GM12878 (cell line): ENCODE measurements at regions not wholly inside any gene's neighbourhood (a gene's known extent, or its start where the extent isn't known, plus 50 kb on each side); places are given as distances from the start of the nearest gene placed in this dataset.

Experiments
- ATAC-seq: fragments of 200-7000 bp; cut with Tn5 transposase; 3 replicates; pipeline ENCODE4 v1.9.1; 2020; ENCODE audit warnings: mild to moderate bottlenecking, moderate library complexity
- BruUV-seq: library from RNA; stranded (reverse); fragments of 400-500 nt; replicated peaks from 2 replicates; lab custom pipeline; 2021; lab: Mats Ljungman, UMichigan
- CTCF ChIA-PET: fragments of 300-600 bp; sonication (Branson Sonifier 250); formaldehyde crosslinking; extraction: SDS; loops from one replicate; lab custom pipeline; 2021; ENCODE audit warnings: inconsistent platforms; lab: Yijun Ruan, JAX
- POLR2A ChIA-PET: fragments of 350-600 bp; formaldehyde crosslinking; extraction: SDS; loops from one replicate; lab custom pipeline; 2021; ENCODE audit warnings: inconsistent platforms; lab: Charles Lee
- RAD21 ChIA-PET: fragments of 300-600 bp; sonication (Branson Sonifier 250); formaldehyde crosslinking; loops from one replicate; lab custom pipeline; 2023; ENCODE audit warnings: antibody characterized with exemption; ENCODE audit not compliant: unreplicated experiment; lab: Charles Lee
- SMC1A ChIA-PET: fragments of 300-600 bp; sonication (Branson Sonifier 250); formaldehyde crosslinking; loops from one replicate; lab custom pipeline; 2023; ENCODE audit not compliant: unreplicated experiment, uncharacterized antibody; lab: Charles Lee
- DNase-seq: peaks from one replicate; pipeline ENCODE4 v3.0.0-alpha.2; 2011; ENCODE audit warnings: low read depth, low spot score
- FAIRE-seq: peaks from 3 replicates; lab custom pipeline; 2011; peaks lifted over from hg19 to GRCh38; lab: Jason Lieb, UNC
- H2AFZ ChIP-seq: 2 replicates; pipeline ENCODE4 v1.6.0; 2011; ENCODE audit warnings: low read depth, low read length, control low read depth; ENCODE audit not compliant: control insufficient read depth
- H3K27ac ChIP-seq: 2 replicates; pipeline ENCODE4 v1.5.1; 2011; ENCODE audit warnings: control low read depth; ENCODE audit not compliant: control insufficient read depth, insufficient read depth
- H3K27me3 ChIP-seq, 2 experiments: replicated peaks in 1 of 2; 2 replicates each; pipeline versions ENCODE4 v1.6.0 to v1.6.1; 2011; ENCODE audit warnings: low read length in 1 of 2; ENCODE audit not compliant: control insufficient read depth in 2 of 2, insufficient read depth in 2 of 2
- H3K36me3 ChIP-seq, 2 experiments: 2 replicates each; pipeline ENCODE4 v1.5.1; 2011; ENCODE audit warnings: low read length in 1 of 2; ENCODE audit not compliant: control insufficient read depth in 2 of 2, insufficient read depth in 2 of 2
- H3K4me1 ChIP-seq: 2 replicates; pipeline ENCODE4 v1.6.1; 2011; ENCODE audit warnings: mild to moderate bottlenecking, low read length, moderate library complexity, mixed read lengths; ENCODE audit not compliant: control insufficient read depth, insufficient read depth
- H3K4me2 ChIP-seq: 2 replicates; pipeline ENCODE4 v1.6.0; 2011; ENCODE audit warnings: control low read depth; ENCODE audit not compliant: control insufficient read depth, insufficient read depth
- H3K4me3 ChIP-seq: fragments of 200-600 bp; sonication (generic); 2 replicates; pipeline ENCODE4 v1.5.1; 2016
- H3K79me2 ChIP-seq: 2 replicates; pipeline ENCODE4 v1.6.0; 2011; ENCODE audit warnings: low read length; ENCODE audit not compliant: control insufficient read depth, insufficient read depth
- H3K9ac ChIP-seq: 2 replicates; pipeline ENCODE4 v1.8.0; 2011; ENCODE audit warnings: low read length, control low read depth, mixed read lengths; ENCODE audit not compliant: control insufficient read depth, insufficient read depth
- H3K9me3 ChIP-seq: replicated peaks from 3 replicates; pipeline ENCODE4 v1.5.1; 2011; ENCODE audit warnings: mild to moderate bottlenecking, low read length; ENCODE audit not compliant: control insufficient read depth, insufficient read depth
- H4K20me1 ChIP-seq: 2 replicates; pipeline ENCODE4 v1.6.0; 2011; ENCODE audit not compliant: control insufficient read depth, insufficient read depth
- ATF7 ChIP-seq: fragments of 450-650 bp; IDR thresholded peaks from 2 replicates; pipeline ENCODE4 v1.6.1; 2016; ENCODE audit warnings: low read depth, mild to moderate bottlenecking
- FOXM1 ChIP-seq: IDR thresholded peaks from 2 replicates; pipeline ENCODE4 v1.6.1; 2012; ENCODE audit warnings: low read depth, mild to moderate bottlenecking, inconsistent platforms, low read length, moderate library complexity
- HDGF ChIP-seq: fragments of 450-650 bp; IDR thresholded peaks from 2 replicates; pipeline ENCODE4 v1.6.1; 2016; ENCODE audit warnings: antibody characterized with exemption
- MEF2A ChIP-seq: IDR thresholded peaks from 2 replicates; pipeline ENCODE4 v1.6.1; 2011; ENCODE audit warnings: low read depth, mild to moderate bottlenecking, low read length, moderate library complexity; ENCODE audit not compliant: insufficient read depth
- NFYB ChIP-seq: IDR thresholded peaks from 2 replicates; pipeline ENCODE4 v1.6.1; 2011; ENCODE audit warnings: low read depth, mild to moderate bottlenecking, low read length, improper control_type of control experiment, moderate library complexity; ENCODE audit not compliant: insufficient read depth
- RUNX3 ChIP-seq: IDR thresholded peaks from 2 replicates; pipeline ENCODE4 v1.6.1; 2012; ENCODE audit warnings: low read length, inconsistent platforms
- TARDBP ChIP-seq: IDR thresholded peaks from 2 replicates; pipeline ENCODE4 v1.6.1; 2016; ENCODE audit warnings: borderline replicate concordance
- TBL1XR1 ChIP-seq: IDR thresholded peaks from 2 replicates; pipeline ENCODE4 v1.6.1; 2012; ENCODE audit warnings: low read depth, low read length, improper control_type of control experiment
- WGBS: methylation state at CpG from one replicate; pipeline ENCODE4 v1.1.6; 2016; ENCODE audit warnings: low lambda C conversion rate; ENCODE audit not compliant: insufficient replicate concordance, insufficient coverage; ENCODE audit errors: missing lambda C conversion rate; 5-methylcytosine and 5-hydroxymethylcytosine counted together
- in situ Hi-C: fragments of 300-500 bp; cut with MboI; formaldehyde crosslinking; loops from 9 replicates; pipeline ENCODE4 v1.14.3; 2018; ENCODE audit warnings: mixed read lengths
- intact Hi-C: fragments of 100-400 bp; cut with micrococcal nuclease; formaldehyde crosslinking; loops from one replicate; pipeline ENCODE4 v1.14.2; 2022; ENCODE audit not compliant: unreplicated experiment
- TF ChIP-seq, protein P1 (sequence below): IDR thresholded peaks from 2 replicates; pipeline ENCODE4 v1.6.1; 2011; ENCODE audit warnings: borderline replicate concordance, low read depth, mild to moderate bottlenecking, moderate library complexity, mixed read lengths, low read length; ENCODE audit not compliant: insufficient read depth; ENCODE audit errors: extremely low read length
- TF ChIP-seq, protein P2 (sequence below): fragments of 450-650 bp; IDR thresholded peaks from 2 replicates; pipeline ENCODE4 v1.6.1; 2016; ENCODE audit warnings: mild to moderate bottlenecking, moderate library complexity, borderline replicate concordance
- TF ChIP-seq, protein P3 (sequence below): fragments of 450-650 bp; IDR thresholded peaks from 2 replicates; pipeline ENCODE4 v1.6.1; 2018; ENCODE audit warnings: borderline replicate concordance, mild to moderate bottlenecking; ENCODE audit not compliant: partially characterized antibody

DNA sequence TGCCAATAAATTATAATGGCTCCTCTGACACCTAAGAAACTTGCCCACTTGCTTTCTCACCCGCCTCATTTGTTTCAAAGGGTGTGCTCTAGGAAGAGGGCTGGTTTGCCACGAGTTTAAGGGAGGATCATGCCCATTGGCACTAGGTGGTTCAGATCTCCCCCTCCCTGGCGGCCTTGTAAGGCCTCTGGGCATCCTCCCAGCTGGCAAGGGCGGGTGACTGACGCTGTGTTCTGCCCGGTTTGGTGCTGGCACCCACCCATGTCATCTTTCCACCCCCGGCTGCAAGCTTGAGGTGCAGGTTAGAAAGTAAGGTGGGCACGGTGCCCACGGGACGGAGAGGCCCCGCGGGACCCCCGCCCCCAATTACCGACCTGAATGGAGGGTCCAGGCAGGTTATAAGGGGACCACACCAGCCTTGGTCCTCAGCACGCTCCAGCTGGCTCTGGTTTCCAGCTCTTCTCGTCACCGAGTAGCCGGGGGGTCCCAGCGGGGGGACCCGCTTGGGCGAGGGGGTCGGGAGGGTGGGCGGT lies 90.4 kb downstream of the PTPRS start:
- ATAC-seq: no peak
- Histone ChIP-seq H3K4me1 (no peaks in the 10 kb centered on the region), H2AFZ (no peak overlapping the region), H4K20me1 (no peaks in the 10 kb centered on the region), H3K9ac (no peak overlapping the region), H3K4me3 (no peak overlapping the region), H3K4me2 (no peak overlapping the region), H3K79me2 (no peaks in the 10 kb centered on the region), H3K9me3 (peaks cover 4% of the 10 kb centered on the region; the same call in 1 of the 3 replicates), H3K36me3 (no peaks in the 10 kb centered on the region), H3K27ac (no peak overlapping the region), H3K27me3 (no peaks in the 10 kb centered on the region)
- FAIRE-seq: no peak
- RAD21 ChIA-PET: interaction anchor here (0.6 kb wide), 1 partner anchor 330 kb away, joined by 3 read pairs; no protein-coding TSS in a partner anchor
- no peak for DNase-seq
- intact Hi-C loops: no loop called here
- CTCF ChIA-PET: no interaction called here
- POLR2A ChIA-PET: interaction anchor here (0.6 kb wide), 1 partner anchor 17 kb away, joined by 4 read pairs; no protein-coding TSS in a partner anchor
- no TSS peak for BruUV-seq
- in situ Hi-C loops: no loop called here
- SMC1A ChIA-PET: no interaction called here
- WGBS: 53% methylated on average over 22 of the region's 23 CpGs
- TF ChIP-seq NFYB (no peak), MEF2A (no peak), HDGF (no peak), ATF7 (no peak), TARDBP (no peak), RUNX3 (no peak), TBL1XR1 (no peak), FOXM1 (no peak)
- TF ChIP-seq, protein P1, sequence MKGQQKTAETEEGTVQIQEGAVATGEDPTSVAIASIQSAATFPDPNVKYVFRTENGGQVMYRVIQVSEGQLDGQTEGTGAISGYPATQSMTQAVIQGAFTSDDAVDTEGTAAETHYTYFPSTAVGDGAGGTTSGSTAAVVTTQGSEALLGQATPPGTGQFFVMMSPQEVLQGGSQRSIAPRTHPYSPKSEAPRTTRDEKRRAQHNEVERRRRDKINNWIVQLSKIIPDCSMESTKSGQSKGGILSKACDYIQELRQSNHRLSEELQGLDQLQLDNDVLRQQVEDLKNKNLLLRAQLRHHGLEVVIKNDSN: no peak
- TF ChIP-seq, protein P2, sequence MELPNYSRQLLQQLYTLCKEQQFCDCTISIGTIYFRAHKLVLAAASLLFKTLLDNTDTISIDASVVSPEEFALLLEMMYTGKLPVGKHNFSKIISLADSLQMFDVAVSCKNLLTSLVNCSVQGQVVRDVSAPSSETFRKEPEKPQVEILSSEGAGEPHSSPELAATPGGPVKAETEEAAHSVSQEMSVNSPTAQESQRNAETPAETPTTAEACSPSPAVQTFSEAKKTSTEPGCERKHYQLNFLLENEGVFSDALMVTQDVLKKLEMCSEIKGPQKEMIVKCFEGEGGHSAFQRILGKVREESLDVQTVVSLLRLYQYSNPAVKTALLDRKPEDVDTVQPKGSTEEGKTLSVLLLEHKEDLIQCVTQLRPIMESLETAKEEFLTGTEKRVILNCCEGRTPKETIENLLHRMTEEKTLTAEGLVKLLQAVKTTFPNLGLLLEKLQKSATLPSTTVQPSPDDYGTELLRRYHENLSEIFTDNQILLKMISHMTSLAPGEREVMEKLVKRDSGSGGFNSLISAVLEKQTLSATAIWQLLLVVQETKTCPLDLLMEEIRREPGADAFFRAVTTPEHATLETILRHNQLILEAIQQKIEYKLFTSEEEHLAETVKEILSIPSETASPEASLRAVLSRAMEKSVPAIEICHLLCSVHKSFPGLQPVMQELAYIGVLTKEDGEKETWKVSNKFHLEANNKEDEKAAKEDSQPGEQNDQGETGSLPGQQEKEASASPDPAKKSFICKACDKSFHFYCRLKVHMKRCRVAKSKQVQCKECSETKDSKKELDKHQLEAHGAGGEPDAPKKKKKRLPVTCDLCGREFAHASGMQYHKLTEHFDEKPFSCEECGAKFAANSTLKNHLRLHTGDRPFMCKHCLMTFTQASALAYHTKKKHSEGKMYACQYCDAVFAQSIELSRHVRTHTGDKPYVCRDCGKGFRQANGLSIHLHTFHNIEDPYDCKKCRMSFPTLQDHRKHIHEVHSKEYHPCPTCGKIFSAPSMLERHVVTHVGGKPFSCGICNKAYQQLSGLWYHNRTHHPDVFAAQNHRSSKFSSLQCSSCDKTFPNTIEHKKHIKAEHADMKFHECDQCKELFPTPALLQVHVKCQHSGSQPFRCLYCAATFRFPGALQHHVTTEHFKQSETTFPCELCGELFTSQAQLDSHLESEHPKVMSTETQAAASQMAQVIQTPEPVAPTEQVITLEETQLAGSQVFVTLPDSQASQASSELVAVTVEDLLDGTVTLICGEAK: no peak
- TF ChIP-seq, protein P3, sequence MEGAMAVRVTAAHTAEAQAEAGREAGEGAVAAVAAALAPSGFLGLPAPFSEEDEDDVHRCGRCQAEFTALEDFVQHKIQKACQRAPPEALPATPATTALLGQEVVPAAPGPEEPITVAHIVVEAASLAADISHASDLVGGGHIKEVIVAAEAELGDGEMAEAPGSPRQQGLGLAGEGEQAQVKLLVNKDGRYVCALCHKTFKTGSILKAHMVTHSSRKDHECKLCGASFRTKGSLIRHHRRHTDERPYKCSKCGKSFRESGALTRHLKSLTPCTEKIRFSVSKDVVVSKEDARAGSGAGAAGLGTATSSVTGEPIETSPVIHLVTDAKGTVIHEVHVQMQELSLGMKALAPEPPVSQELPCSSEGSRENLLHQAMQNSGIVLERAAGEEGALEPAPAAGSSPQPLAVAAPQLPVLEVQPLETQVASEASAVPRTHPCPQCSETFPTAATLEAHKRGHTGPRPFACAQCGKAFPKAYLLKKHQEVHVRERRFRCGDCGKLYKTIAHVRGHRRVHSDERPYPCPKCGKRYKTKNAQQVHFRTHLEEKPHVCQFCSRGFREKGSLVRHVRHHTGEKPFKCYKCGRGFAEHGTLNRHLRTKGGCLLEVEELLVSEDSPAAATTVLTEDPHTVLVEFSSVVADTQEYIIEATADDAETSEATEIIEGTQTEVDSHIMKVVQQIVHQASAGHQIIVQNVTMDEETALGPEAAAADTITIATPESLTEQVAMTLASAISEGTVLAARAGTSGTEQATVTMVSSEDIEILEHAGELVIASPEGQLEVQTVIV: no peak
